H1 (cell line): ENCODE measurements at regions not wholly inside any gene's neighbourhood (a gene's known extent, or its start where the extent isn't known, plus 50 kb on each side); places are given as distances from the start of the nearest gene placed in this dataset.

ENCODE experiments used
- CTCF ChIA-PET: fragments of 300-600 bp; sonication (Branson Sonifier 250); formaldehyde crosslinking; loops from one replicate; lab custom pipeline; 2021; ENCODE audit not compliant: partially characterized antibody; lab: Charles Lee
- POLR2A ChIA-PET: fragments of 300-600 bp; sonication (Branson Sonifier 250); formaldehyde crosslinking; loops from one replicate; lab custom pipeline; 2021; ENCODE audit warnings: inconsistent platforms; ENCODE audit not compliant: partially characterized antibody; lab: Charles Lee
- DNase-seq, 2 experiments: peaks; one replicate each; pipeline versions ENCODE4 v3.0.0 to v3.0.0-alpha.2; 2010 to 2022; ENCODE audit warnings: low spot score in 2 of 2, low read depth in 1 of 2, mixed read lengths in 1 of 2
- FAIRE-seq: peaks from 2 replicates; lab custom pipeline; 2011; peaks lifted over from hg19 to GRCh38; lab: Jason Lieb, UNC
- H2AFZ ChIP-seq: 2 replicates; pipeline ENCODE4 v1.8.1; 2012; ENCODE audit warnings: low read length, inconsistent platforms
- H2AK5ac ChIP-seq: 2 replicates; pipeline ENCODE4 v1.6.1; 2013; ENCODE audit warnings: low read depth, low read length
- H2BK120ac ChIP-seq: replicated peaks from 2 replicates; pipeline ENCODE3; 2013; ENCODE audit warnings: low read depth, low read length, inconsistent platforms
- H2BK12ac ChIP-seq: 2 replicates; pipeline ENCODE4 v1.6.1; 2013; ENCODE audit warnings: low read depth, low read length
- H2BK15ac ChIP-seq: 2 replicates; pipeline ENCODE4 v1.6.1; 2013; ENCODE audit warnings: low read length
- H2BK20ac ChIP-seq: 2 replicates; pipeline ENCODE4 v1.6.1; 2013; ENCODE audit warnings: low read length
- H2BK5ac ChIP-seq: 2 replicates; pipeline ENCODE4 v1.6.1; 2013; ENCODE audit warnings: low read depth, low read length
- H3K14ac ChIP-seq: 2 replicates; pipeline ENCODE4 v1.6.1; 2013; ENCODE audit warnings: inconsistent platforms; ENCODE audit not compliant: insufficient read length
- H3K18ac ChIP-seq: 2 replicates; pipeline ENCODE4 v1.6.1; 2013; ENCODE audit warnings: low read length; ENCODE audit errors: extremely low read depth
- H3K23ac ChIP-seq: 2 replicates; pipeline ENCODE4 v1.6.1; 2013; ENCODE audit warnings: inconsistent platforms; ENCODE audit not compliant: insufficient read length
- H3K23me2 ChIP-seq: 2 replicates; pipeline ENCODE4 v1.6.1; 2013; ENCODE audit warnings: low read depth, low read length
- H3K27ac ChIP-seq: 2 replicates; pipeline ENCODE4 v1.6.1; 2011; ENCODE audit warnings: low read depth, low read length, inconsistent platforms
- H3K27me3 ChIP-seq, 4 experiments: replicated peaks in 1 of 4; 1 replicate in 1 of 4; 2 replicates in 3 of 4; pipeline versions ENCODE4 v1.6.1 to v1.8.1; 2011 to 2013; ENCODE audit warnings: low read length in 3 of 4, mild to moderate bottlenecking in 3 of 4, inconsistent platforms in 2 of 4, mixed read lengths in 2 of 4, moderate library complexity in 1 of 4; ENCODE audit not compliant: control insufficient read depth in 3 of 4, insufficient read depth in 3 of 4; ENCODE audit errors: extremely low read depth in 1 of 4
- H3K36me3 ChIP-seq, 4 experiments: 2 replicates each; pipeline versions ENCODE4 v1.6.1 to v1.8.1; 2011 to 2013; ENCODE audit warnings: mild to moderate bottlenecking in 4 of 4, low read length in 3 of 4, moderate library complexity in 2 of 4, control low read depth in 1 of 4, inconsistent platforms in 1 of 4; ENCODE audit not compliant: insufficient read depth in 4 of 4, control insufficient read depth in 2 of 4
- H3K4ac ChIP-seq: replicated peaks from 2 replicates; pipeline ENCODE3; 2013; ENCODE audit warnings: low read length, low read depth, mixed read lengths, inconsistent platforms; ENCODE audit not compliant: insufficient read length
- H3K4me1 ChIP-seq, 4 experiments: replicated peaks in 1 of 4; 1 replicate in 1 of 4; 2 replicates in 3 of 4; pipeline versions ENCODE4 v1.6.1 to v1.8.1; 2011 to 2013; ENCODE audit warnings: low read length in 3 of 4, inconsistent platforms in 2 of 4, mixed read lengths in 1 of 4; ENCODE audit not compliant: insufficient read depth in 4 of 4, control insufficient read depth in 3 of 4
- H3K4me2 ChIP-seq, 2 experiments: 2 replicates each; pipeline versions ENCODE4 v1.6.1 to v1.8.1; 2011 to 2013; ENCODE audit warnings: low read depth in 2 of 2, low read length in 2 of 2, control low read depth in 1 of 2, inconsistent platforms in 1 of 2, mild to moderate bottlenecking in 1 of 2; ENCODE audit not compliant: insufficient read depth in 1 of 2
- H3K4me3 ChIP-seq, 4 experiments: fragments of 200-600, 300-600 bp in 1 of 4; sonication (generic), shearing (Covaris generic), sonication (Bioruptor Twin) in 1 of 4; 2 replicates each; pipeline versions ENCODE4 v1.5.1 to v1.8.1; 2011 to 2016; ENCODE audit warnings: low read length in 4 of 4, low read depth in 3 of 4, control low read depth in 2 of 4, inconsistent platforms in 2 of 4, mild to moderate bottlenecking in 2 of 4, mixed read lengths in 1 of 4, moderate library complexity in 1 of 4; ENCODE audit not compliant: insufficient read depth in 2 of 4; ENCODE audit errors: extremely low read depth in 1 of 4
- H3K56ac ChIP-seq: replicated peaks from 2 replicates; pipeline ENCODE3; 2013; ENCODE audit warnings: low read depth, mild to moderate bottlenecking, mixed read lengths, low read length, inconsistent platforms; ENCODE audit not compliant: insufficient read length
- H3K79me1 ChIP-seq: 2 replicates; pipeline ENCODE4 v1.6.1; 2013; ENCODE audit warnings: low read depth, low read length, control low read depth
- H3K79me2 ChIP-seq, 2 experiments: 2 replicates each; pipeline versions ENCODE4 v1.6.1 to v1.8.1; 2012 to 2013; ENCODE audit warnings: low read length in 2 of 2, mild to moderate bottlenecking in 2 of 2, inconsistent platforms in 1 of 2; ENCODE audit not compliant: insufficient read depth in 2 of 2, control insufficient read depth in 1 of 2
- H3K9ac ChIP-seq, 4 experiments: replicated peaks in 1 of 4; 1 replicate in 1 of 4; 2 replicates in 3 of 4; pipeline versions ENCODE4 v1.6.1 to v1.8.1; 2011 to 2013; ENCODE audit warnings: low read depth in 3 of 4, low read length in 3 of 4, control low read depth in 2 of 4, mild to moderate bottlenecking in 2 of 4, moderate library complexity in 2 of 4, inconsistent platforms in 1 of 4; ENCODE audit errors: extremely low read depth in 1 of 4
- H3K9me3 ChIP-seq, 2 experiments: 2 replicates each; pipeline versions ENCODE4 v1.6.1 to v1.8.1; 2012 to 2013; ENCODE audit warnings: mild to moderate bottlenecking in 2 of 2, moderate library complexity in 2 of 2, control low read depth in 1 of 2, inconsistent platforms in 1 of 2, low read depth in 1 of 2, low read length in 1 of 2, mixed read lengths in 1 of 2; ENCODE audit not compliant: insufficient read depth in 2 of 2
- H4K20me1 ChIP-seq, 2 experiments: replicated peaks in 1 of 2; 2 replicates each; pipeline versions ENCODE3 to v1.8.1; 2011 to 2013; ENCODE audit warnings: inconsistent platforms in 2 of 2, low read length in 2 of 2, mild to moderate bottlenecking in 1 of 2; ENCODE audit not compliant: insufficient read depth in 2 of 2, control insufficient read depth in 1 of 2
- H4K5ac ChIP-seq: 2 replicates; pipeline ENCODE4 v1.6.1; 2013; ENCODE audit warnings: low read length, low read depth, mixed read lengths, inconsistent platforms; ENCODE audit not compliant: insufficient read length
- H4K8ac ChIP-seq: 2 replicates; pipeline ENCODE4 v1.8.0; 2013; ENCODE audit warnings: mild to moderate bottlenecking, moderate library complexity, low read length, inconsistent platforms; ENCODE audit not compliant: insufficient read depth; ENCODE audit errors: extremely low read depth
- H4K91ac ChIP-seq: replicated peaks from 2 replicates; pipeline ENCODE3; 2013; ENCODE audit warnings: low read length, mixed read lengths, inconsistent platforms; ENCODE audit not compliant: insufficient read length
- BACH1 ChIP-seq: IDR thresholded peaks from 2 replicates; pipeline ENCODE4 v1.6.1; 2012; ENCODE audit warnings: low read length, improper control_type of control experiment
- BCL11A ChIP-seq, 2 experiments: IDR thresholded peaks; one replicate each; pipeline ENCODE4 v1.6.1; 2011; ENCODE audit warnings: low read depth in 2 of 2, low read length in 2 of 2, mild to moderate bottlenecking in 2 of 2
- CHD2 ChIP-seq: IDR thresholded peaks from 2 replicates; pipeline ENCODE4 v1.6.1; 2012; ENCODE audit warnings: low read length, improper control_type of control experiment
- EZH2 ChIP-seq: fragments of 200-600 bp; sonication (generic); IDR thresholded peaks from 2 replicates; pipeline ENCODE4 v1.7.1; 2012; ENCODE audit warnings: low read depth, mild to moderate bottlenecking, moderate library complexity, low read length, inconsistent platforms; ENCODE audit not compliant: severe bottlenecking
- FOSL1 ChIP-seq: IDR thresholded peaks from 2 replicates; pipeline ENCODE4 v1.6.1; 2011; ENCODE audit warnings: mild to moderate bottlenecking, low read depth, low read length, moderate library complexity; ENCODE audit not compliant: insufficient read depth
- POLR2A ChIP-seq, 2 experiments: IDR thresholded peaks; 1 replicate in 1 of 2; 2 replicates in 1 of 2; pipeline ENCODE4 v1.6.1; 2011; ENCODE audit warnings: low read depth in 2 of 2, low read length in 2 of 2, mild to moderate bottlenecking in 2 of 2; ENCODE audit errors: control extremely low read depth in 1 of 2
- RAD21 ChIP-seq, 2 experiments: IDR thresholded peaks in 1 of 2; conservative IDR thresholded peaks in 1 of 2; 2 replicates each; pipeline ENCODE4 v1.6.1; 2011; ENCODE audit warnings: low read depth in 2 of 2, low read length in 2 of 2, improper control_type of control experiment in 1 of 2, inconsistent platforms in 1 of 2, mild to moderate bottlenecking in 1 of 2, moderate library complexity in 1 of 2
- RXRA ChIP-seq: IDR thresholded peaks from 2 replicates; pipeline ENCODE4 v1.6.1; 2011; ENCODE audit warnings: low read depth, mild to moderate bottlenecking, low read length, moderate library complexity; ENCODE audit not compliant: insufficient read depth
- SP4 ChIP-seq: IDR thresholded peaks from 2 replicates; pipeline ENCODE4 v1.6.1; 2012; ENCODE audit warnings: low read length, inconsistent platforms
- SRF ChIP-seq: IDR thresholded peaks from 2 replicates; pipeline ENCODE4 v1.6.1; 2011; ENCODE audit warnings: mild to moderate bottlenecking, low read depth, low read length, moderate library complexity
- TAF7 ChIP-seq: optimal IDR thresholded peaks from 2 replicates; pipeline ENCODE3; 2011; ENCODE audit warnings: low read depth, mild to moderate bottlenecking, inconsistent platforms, low read length, moderate library complexity, borderline replicate concordance
- TBP ChIP-seq: IDR thresholded peaks from 2 replicates; pipeline ENCODE4 v1.6.1; 2011; ENCODE audit warnings: low read depth, low read length, improper control_type of control experiment
- TCF12 ChIP-seq: IDR thresholded peaks from 2 replicates; pipeline ENCODE4 v1.6.1; 2011; ENCODE audit warnings: low read depth, mild to moderate bottlenecking, low read length
- YY1 ChIP-seq: IDR thresholded peaks from 2 replicates; pipeline ENCODE4 v1.6.1; 2011; ENCODE audit warnings: low read depth, mild to moderate bottlenecking, low read length
- whole genome bisulfite sequencing, 2 experiments: shearing (Covaris generic) in 1 of 2; methylation state at CpG; one replicate each; pipeline versions ENCODE4 v1.1.6 to v1.1.7; 2013 to 2015; ENCODE audit warnings: low lambda C conversion rate in 2 of 2, mixed read lengths in 2 of 2, inconsistent platforms in 1 of 2, low coverage in 1 of 2, missing lambda C conversion rate in 1 of 2; ENCODE audit not compliant: insufficient replicate concordance in 2 of 2, insufficient coverage in 1 of 2, insufficient read length in 1 of 2; ENCODE audit errors: extremely low coverage in 1 of 2, missing lambda C conversion rate in 1 of 2; 5-methylcytosine and 5-hydroxymethylcytosine counted together
- TF ChIP-seq, protein P1 (sequence below): IDR thresholded peaks from 2 replicates; pipeline ENCODE4 v1.6.1; 2011; ENCODE audit warnings: low read length, improper control_type of control experiment

DNA sequence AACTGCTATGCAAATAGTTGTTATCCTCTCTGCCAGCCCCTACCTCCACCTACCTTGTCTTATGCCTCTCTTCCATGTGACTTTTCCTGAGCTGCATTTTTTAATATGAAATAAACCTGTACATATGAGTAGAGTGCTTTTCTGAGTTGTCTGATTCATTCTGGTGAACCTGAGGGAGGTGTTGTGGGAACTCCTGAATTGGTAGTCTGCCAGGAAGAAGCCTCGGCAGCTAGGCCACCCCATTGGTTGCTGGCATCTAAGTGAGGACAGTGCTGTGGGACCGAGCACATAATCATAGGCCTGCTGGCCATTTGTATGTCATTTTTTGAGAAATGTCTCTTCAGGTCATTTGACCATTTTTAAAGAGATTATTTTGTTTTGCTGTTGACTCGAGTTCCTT is 1146.8 kb downstream of the UQCRFS1 start:
- Histone ChIP-seq H3K27ac (no peak overlapping the region), H2BK15ac (no peak overlapping the region), H3K56ac (no peak overlapping the region), H3K23me2 (no peaks in the 10 kb centered on the region), H3K27me3 (no peaks in the 10 kb centered on the region), H3K14ac (no peak overlapping the region), H3K79me2 (no peaks in the 10 kb centered on the region), H2BK12ac (no peak overlapping the region), H2BK5ac (peak overlapping the region; percentile 30; the same call in 1 of the 2 replicates), H3K9ac (no peak overlapping the region), H2AK5ac (no peak overlapping the region), H3K79me1 (no peaks in the 10 kb centered on the region), H4K8ac (no peak overlapping the region), H3K18ac (no peak overlapping the region), H3K36me3 (no peaks in the 10 kb centered on the region), H3K9me3 (no peaks in the 10 kb centered on the region), H2BK20ac (no peak overlapping the region), H3K4ac (no peak overlapping the region), H4K20me1 (no peaks in the 10 kb centered on the region), H4K5ac (no peak overlapping the region), H4K91ac (no peak overlapping the region), H3K4me2 (no peak overlapping the region), H3K4me3 (no peak overlapping the region), H3K4me1 (0 out of 7 replicates have a peak, but pooled peaks cover 0 to 1% (median 0%) of the 10 kb centered on the region in 4 experiments), H2AFZ (no peak overlapping the region), H3K23ac (no peak overlapping the region), H2BK120ac (no peak overlapping the region)
- DNase-seq (no peak), FAIRE-seq (no peak)
- CTCF ChIA-PET, result no interaction called here
- POLR2A ChIA-PET, result no interaction called here
- 89% methylated on average over 3 of the region's 3 CpGs; no CpG with 5 or more reads in 1 of the 2 experiments for WGBS, 2 experiments
- no peak for TF ChIP-seq SRF
- no peak for TF ChIP-seq SP4
- no peak for TF ChIP-seq BCL11A (IDR thresholded peaks at IDR 0.05; ENCODE audit: low read depth in 2 of 2, low read length in 2 of 2)
- no peak for TF ChIP-seq TBP
- TF ChIP-seq BACH1, result no peak
- TF ChIP-seq FOSL1, result no peak
- TF ChIP-seq EZH2, result no peak
- TF ChIP-seq RXRA, result no peak
- no peak for TF ChIP-seq YY1
- no peak for TF ChIP-seq CHD2
- TF ChIP-seq TAF7, result no peak
- no peak for TF ChIP-seq POLR2A (IDR thresholded peaks at IDR 0.05; ENCODE audit: control extremely low read depth in 1 of 2, low read depth in 2 of 2, low read length in 2 of 2)
- no peak for TF ChIP-seq TCF12
- TF ChIP-seq RAD21 (IDR thresholded peaks at IDR 0.05 in 1 of 2, conservative IDR thresholded peaks at IDR 0.05 in 1 of 2; ENCODE audit: low read depth in 2 of 2, low read length in 2 of 2), result no peak
- TF ChIP-seq, protein P1, sequence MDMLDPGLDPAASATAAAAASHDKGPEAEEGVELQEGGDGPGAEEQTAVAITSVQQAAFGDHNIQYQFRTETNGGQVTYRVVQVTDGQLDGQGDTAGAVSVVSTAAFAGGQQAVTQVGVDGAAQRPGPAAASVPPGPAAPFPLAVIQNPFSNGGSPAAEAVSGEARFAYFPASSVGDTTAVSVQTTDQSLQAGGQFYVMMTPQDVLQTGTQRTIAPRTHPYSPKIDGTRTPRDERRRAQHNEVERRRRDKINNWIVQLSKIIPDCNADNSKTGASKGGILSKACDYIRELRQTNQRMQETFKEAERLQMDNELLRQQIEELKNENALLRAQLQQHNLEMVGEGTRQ, result no peak
